ENCODE measurements at regions not wholly inside any gene's neighbourhood (a gene's known extent, or its start where the extent isn't known, plus 50 kb on each side); places are given as distances from the start of the nearest gene placed in this dataset.

- Histone ChIP-seq H3K27me3 (replicated peaks; ENCODE audit: insufficient read depth) (no peaks in the 10 kb centered on the region), H3K27ac (no peak overlapping the region), H3K36me3 (no peaks in the 10 kb centered on the region), H3K4me3 (no peak overlapping the region), H3K9me3 (no peaks in the 10 kb centered on the region), H3K4me1 (ENCODE audit: control insufficient read depth in 1 of 2, low read depth in 2 of 2) (no peaks in the 10 kb centered on the region)
- TF ChIP-seq, protein P1, sequence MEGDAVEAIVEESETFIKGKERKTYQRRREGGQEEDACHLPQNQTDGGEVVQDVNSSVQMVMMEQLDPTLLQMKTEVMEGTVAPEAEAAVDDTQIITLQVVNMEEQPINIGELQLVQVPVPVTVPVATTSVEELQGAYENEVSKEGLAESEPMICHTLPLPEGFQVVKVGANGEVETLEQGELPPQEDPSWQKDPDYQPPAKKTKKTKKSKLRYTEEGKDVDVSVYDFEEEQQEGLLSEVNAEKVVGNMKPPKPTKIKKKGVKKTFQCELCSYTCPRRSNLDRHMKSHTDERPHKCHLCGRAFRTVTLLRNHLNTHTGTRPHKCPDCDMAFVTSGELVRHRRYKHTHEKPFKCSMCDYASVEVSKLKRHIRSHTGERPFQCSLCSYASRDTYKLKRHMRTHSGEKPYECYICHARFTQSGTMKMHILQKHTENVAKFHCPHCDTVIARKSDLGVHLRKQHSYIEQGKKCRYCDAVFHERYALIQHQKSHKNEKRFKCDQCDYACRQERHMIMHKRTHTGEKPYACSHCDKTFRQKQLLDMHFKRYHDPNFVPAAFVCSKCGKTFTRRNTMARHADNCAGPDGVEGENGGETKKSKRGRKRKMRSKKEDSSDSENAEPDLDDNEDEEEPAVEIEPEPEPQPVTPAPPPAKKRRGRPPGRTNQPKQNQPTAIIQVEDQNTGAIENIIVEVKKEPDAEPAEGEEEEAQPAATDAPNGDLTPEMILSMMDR (IDR thresholded peaks at IDR 0.05) = no peak
- ATAC-seq (ENCODE audit: insufficient number of reproducible peaks, low FRiP score, low read depth) = no peak
- no peak for DNase-seq (ENCODE audit: low spot score)
Measured at GRCh38 chr3:115524549-115524948, 98.8 kb upstream of the GAP43 start.

DNA sequence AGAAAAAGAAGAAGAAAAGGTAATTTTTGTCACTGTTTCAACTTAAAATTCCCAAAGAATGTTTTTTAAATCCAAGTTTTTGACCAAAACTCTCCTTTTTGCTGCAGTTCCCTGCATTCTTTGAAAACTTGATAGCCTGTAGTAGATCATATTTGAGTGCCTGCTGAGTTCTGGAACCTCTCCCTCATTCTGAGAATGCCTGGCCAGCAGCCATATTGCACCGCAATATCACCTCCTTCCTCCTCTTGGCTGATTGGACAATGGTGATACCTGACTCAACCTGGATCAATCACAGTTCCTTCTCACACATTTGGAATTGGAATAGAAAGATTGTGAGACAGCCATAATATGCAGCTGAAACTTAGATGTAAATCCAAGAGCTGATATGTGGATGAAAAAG lies 97.6 kb upstream of the GAP43 start:
- Histone ChIP-seq H3K36me3 (no peaks in the 10 kb centered on the region), H3K27ac (no peak overlapping the region), H3K4me3 (no peak overlapping the region), H3K9me3 (no peaks in the 10 kb centered on the region), H3K27me3 (replicated peaks; ENCODE audit: insufficient read depth) (no peaks in the 10 kb centered on the region), H3K4me1 (ENCODE audit: control insufficient read depth in 1 of 2, low read depth in 2 of 2) (no peaks in the 10 kb centered on the region)
- TF ChIP-seq, protein P1 (IDR thresholded peaks at IDR 0.05) = no peak
- ATAC-seq (ENCODE audit: insufficient number of reproducible peaks, low FRiP score, low read depth) = no peak
- no peak for DNase-seq (ENCODE audit: low spot score)

DNA sequence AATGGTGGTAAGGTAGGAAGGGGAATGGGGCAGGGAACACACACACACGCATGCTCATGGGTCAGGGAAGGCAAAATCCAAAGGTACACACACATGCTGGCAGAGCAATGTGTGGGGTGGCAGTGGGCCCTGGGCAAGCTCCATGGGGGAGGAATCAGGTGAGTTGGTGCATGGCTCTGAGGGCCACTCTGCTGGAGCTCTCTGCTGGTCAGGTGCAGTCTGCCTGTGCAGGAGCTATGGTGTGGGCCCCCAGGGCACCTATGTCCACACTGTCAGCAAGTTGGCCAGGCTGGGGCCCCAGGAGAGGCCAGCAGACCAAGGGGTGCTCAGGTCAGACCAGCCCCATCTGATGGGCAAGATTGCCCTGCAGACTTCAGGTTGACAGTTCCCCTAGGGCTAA lies 90.1 kb upstream of the GAP43 start:
- H3K27me3 ChIP-seq (replicated peaks; ENCODE audit: insufficient read depth) = no peaks in the 10 kb centered on the region
- TF ChIP-seq, protein P1 (IDR thresholded peaks at IDR 0.05) = no peak

DNA sequence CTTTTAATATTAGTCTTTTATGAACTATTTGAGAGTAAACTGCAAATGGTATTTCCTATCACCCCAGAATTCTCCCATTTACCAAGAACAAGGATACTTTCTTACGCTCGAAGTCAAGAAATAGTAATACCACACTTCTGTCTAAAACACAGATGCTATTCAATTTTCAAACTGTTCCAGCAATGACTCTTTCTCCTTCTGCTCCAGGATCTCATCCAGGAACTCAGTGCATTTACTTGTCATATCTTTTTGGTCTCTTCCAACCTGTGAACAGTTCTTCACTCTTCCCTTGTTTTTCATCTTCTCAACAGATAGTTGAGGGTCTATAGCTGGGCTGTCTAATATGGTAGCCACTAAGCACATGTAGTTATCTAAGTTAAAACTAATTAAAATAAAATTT lies 87.1 kb upstream of the GAP43 start:
- H3K4me1 ChIP-seq (ENCODE audit: control insufficient read depth in 1 of 2, low read depth in 2 of 2) = no peaks in the 10 kb centered on the region
- DNase-seq (ENCODE audit: low spot score) (no peak), ATAC-seq (ENCODE audit: insufficient number of reproducible peaks, low FRiP score, low read depth) (no peak)
- TF ChIP-seq, protein P1 (IDR thresholded peaks at IDR 0.05) = no peak
- H3K27me3 ChIP-seq (replicated peaks; ENCODE audit: insufficient read depth) = no peaks in the 10 kb centered on the region
- no peaks in the 10 kb centered on the region for H3K9me3 ChIP-seq
- H3K4me3 ChIP-seq = no peak overlapping the region
- no peak overlapping the region for H3K27ac ChIP-seq
- H3K36me3 ChIP-seq = no peaks in the 10 kb centered on the region

More for the DNA sequence above, 90.1 kb upstream of the GAP43 start:
- Histone ChIP-seq H3K4me1 (ENCODE audit: control insufficient read depth in 1 of 2, low read depth in 2 of 2) (no peaks in the 10 kb centered on the region), H3K36me3 (no peaks in the 10 kb centered on the region), H3K27ac (no peak overlapping the region), H3K9me3 (no peaks in the 10 kb centered on the region), H3K4me3 (no peak overlapping the region)
- DNase-seq (ENCODE audit: low spot score) (no peak), ATAC-seq (ENCODE audit: insufficient number of reproducible peaks, low FRiP score, low read depth) (no peak)

DNA sequence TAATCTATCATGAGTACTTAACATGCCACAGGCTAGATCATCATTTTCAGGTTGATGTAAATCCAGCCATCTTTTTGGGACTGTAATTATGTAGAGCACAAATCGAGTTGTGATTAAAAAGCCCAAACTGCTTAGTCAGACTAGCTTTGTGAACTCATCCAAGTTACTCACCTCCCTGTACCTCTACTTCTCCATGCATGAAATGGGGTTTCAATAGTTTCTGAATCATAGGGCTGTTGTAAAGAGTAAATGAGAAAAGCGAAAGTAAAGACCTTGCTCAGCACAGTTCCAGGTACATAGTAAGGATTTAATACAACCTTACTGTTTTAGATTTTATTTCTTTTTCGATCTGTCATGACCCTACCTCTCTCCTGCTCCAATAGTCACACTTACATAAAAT lies 85.6 kb upstream of the GAP43 start:
- TF ChIP-seq, protein P1 (IDR thresholded peaks at IDR 0.05) = no peak
- DNase-seq (ENCODE audit: low spot score) (no peak), ATAC-seq (ENCODE audit: insufficient number of reproducible peaks, low FRiP score, low read depth) (no peak)
- H3K36me3 ChIP-seq = no peaks in the 10 kb centered on the region
- H3K27me3 ChIP-seq (replicated peaks; ENCODE audit: insufficient read depth) = no peaks in the 10 kb centered on the region
- no peaks in the 10 kb centered on the region for H3K9me3 ChIP-seq
- no peak overlapping the region for H3K4me3 ChIP-seq
- no peak overlapping the region for H3K27ac ChIP-seq
- no peaks in the 10 kb centered on the region for H3K4me1 ChIP-seq (ENCODE audit: control insufficient read depth in 1 of 2, low read depth in 2 of 2)

Measured in thoracic aorta (tissue), 2 donors.